GM12878 (cell line): ENCODE measurements at regions not wholly inside any gene's neighbourhood (a gene's known extent, or its start where the extent isn't known, plus 50 kb on each side); places are given as distances from the start of the nearest gene placed in this dataset.

Source experiments
- ATAC-seq: fragments of 200-7000 bp; cut with Tn5 transposase; 3 replicates; pipeline ENCODE4 v1.9.1; 2020; ENCODE audit warnings: mild to moderate bottlenecking, moderate library complexity
- BruUV-seq: library from RNA; stranded (reverse); fragments of 400-500 nt; replicated peaks from 2 replicates; lab custom pipeline; 2021; lab: Mats Ljungman, UMichigan
- CTCF ChIA-PET: fragments of 300-600 bp; sonication (Branson Sonifier 250); formaldehyde crosslinking; extraction: SDS; loops from one replicate; lab custom pipeline; 2021; ENCODE audit warnings: inconsistent platforms; lab: Yijun Ruan, JAX
- POLR2A ChIA-PET: fragments of 350-600 bp; formaldehyde crosslinking; extraction: SDS; loops from one replicate; lab custom pipeline; 2021; ENCODE audit warnings: inconsistent platforms; lab: Charles Lee
- RAD21 ChIA-PET: fragments of 300-600 bp; sonication (Branson Sonifier 250); formaldehyde crosslinking; loops from one replicate; lab custom pipeline; 2023; ENCODE audit warnings: antibody characterized with exemption; ENCODE audit not compliant: unreplicated experiment; lab: Charles Lee
- SMC1A ChIA-PET: fragments of 300-600 bp; sonication (Branson Sonifier 250); formaldehyde crosslinking; loops from one replicate; lab custom pipeline; 2023; ENCODE audit not compliant: unreplicated experiment, uncharacterized antibody; lab: Charles Lee
- DNase-seq: peaks from one replicate; pipeline ENCODE4 v3.0.0-alpha.2; 2011; ENCODE audit warnings: low read depth, low spot score
- FAIRE-seq: peaks from 3 replicates; lab custom pipeline; 2011; peaks lifted over from hg19 to GRCh38; lab: Jason Lieb, UNC
- H2AFZ ChIP-seq: 2 replicates; pipeline ENCODE4 v1.6.0; 2011; ENCODE audit warnings: low read depth, low read length, control low read depth; ENCODE audit not compliant: control insufficient read depth
- H3K27ac ChIP-seq: 2 replicates; pipeline ENCODE4 v1.5.1; 2011; ENCODE audit warnings: control low read depth; ENCODE audit not compliant: control insufficient read depth, insufficient read depth
- H3K27me3 ChIP-seq, 2 experiments: replicated peaks in 1 of 2; 2 replicates each; pipeline versions ENCODE4 v1.6.0 to v1.6.1; 2011; ENCODE audit warnings: low read length in 1 of 2; ENCODE audit not compliant: control insufficient read depth in 2 of 2, insufficient read depth in 2 of 2
- H3K36me3 ChIP-seq, 2 experiments: 2 replicates each; pipeline ENCODE4 v1.5.1; 2011; ENCODE audit warnings: low read length in 1 of 2; ENCODE audit not compliant: control insufficient read depth in 2 of 2, insufficient read depth in 2 of 2
- H3K4me1 ChIP-seq: 2 replicates; pipeline ENCODE4 v1.6.1; 2011; ENCODE audit warnings: mild to moderate bottlenecking, low read length, moderate library complexity, mixed read lengths; ENCODE audit not compliant: control insufficient read depth, insufficient read depth
- H3K4me2 ChIP-seq: 2 replicates; pipeline ENCODE4 v1.6.0; 2011; ENCODE audit warnings: control low read depth; ENCODE audit not compliant: control insufficient read depth, insufficient read depth
- H3K4me3 ChIP-seq: fragments of 200-600 bp; sonication (generic); 2 replicates; pipeline ENCODE4 v1.5.1; 2016
- H3K79me2 ChIP-seq: 2 replicates; pipeline ENCODE4 v1.6.0; 2011; ENCODE audit warnings: low read length; ENCODE audit not compliant: control insufficient read depth, insufficient read depth
- H3K9ac ChIP-seq: 2 replicates; pipeline ENCODE4 v1.8.0; 2011; ENCODE audit warnings: low read length, control low read depth, mixed read lengths; ENCODE audit not compliant: control insufficient read depth, insufficient read depth
- H3K9me3 ChIP-seq: replicated peaks from 3 replicates; pipeline ENCODE4 v1.5.1; 2011; ENCODE audit warnings: mild to moderate bottlenecking, low read length; ENCODE audit not compliant: control insufficient read depth, insufficient read depth
- H4K20me1 ChIP-seq: 2 replicates; pipeline ENCODE4 v1.6.0; 2011; ENCODE audit not compliant: control insufficient read depth, insufficient read depth
- CHD1 ChIP-seq: IDR thresholded peaks from 2 replicates; pipeline ENCODE4 v1.6.1; 2012; ENCODE audit warnings: low read depth, low read length, improper control_type of control experiment
- EED ChIP-seq: sonication (generic); IDR thresholded peaks from 2 replicates; pipeline ENCODE4 v1.6.1; 2016; ENCODE audit warnings: antibody characterized with exemption, low read depth
- EP300 ChIP-seq, 2 experiments: fragments of 150-350 bp in 1 of 2; IDR thresholded peaks; 2 replicates each; pipeline ENCODE4 v1.6.1; 2011 to 2012; ENCODE audit warnings: low read depth in 2 of 2, low read length in 2 of 2, borderline replicate concordance in 1 of 2, improper control_type of control experiment in 1 of 2, inconsistent platforms in 1 of 2; ENCODE audit not compliant: control insufficient read depth in 1 of 2
- MAX ChIP-seq: IDR thresholded peaks from 2 replicates; pipeline ENCODE4 v1.6.1; 2012; ENCODE audit warnings: low read depth, low read length, improper control_type of control experiment
- MEF2B ChIP-seq: fragments of 450-650 bp; IDR thresholded peaks from 2 replicates; pipeline ENCODE4 v1.6.1; 2018; ENCODE audit warnings: mild to moderate bottlenecking, moderate library complexity; ENCODE audit not compliant: partially characterized antibody, poor library complexity, severe bottlenecking
- NR2C2 ChIP-seq: IDR thresholded peaks from 2 replicates; pipeline ENCODE4 v1.6.1; 2011; ENCODE audit warnings: borderline replicate concordance, low read depth; ENCODE audit not compliant: control insufficient read depth, insufficient read length
- POLR2AphosphoS2 ChIP-seq: IDR thresholded peaks from 2 replicates; pipeline ENCODE4 v1.6.1; 2011; ENCODE audit warnings: low read depth, mild to moderate bottlenecking, low read length, improper control_type of control experiment, moderate library complexity
- SIX5 ChIP-seq: IDR thresholded peaks from 2 replicates; pipeline ENCODE4 v1.6.1; 2011; ENCODE audit warnings: mild to moderate bottlenecking, low read depth, low read length, moderate library complexity; ENCODE audit not compliant: severe bottlenecking
- SMAD1 ChIP-seq: fragments of 450-650 bp; IDR thresholded peaks from 2 replicates; pipeline ENCODE4 v1.6.1; 2018; ENCODE audit warnings: mild to moderate bottlenecking, low read depth; ENCODE audit not compliant: partially characterized antibody
- STAT3 ChIP-seq: IDR thresholded peaks from 2 replicates; pipeline ENCODE4 v1.6.1; 2011; ENCODE audit warnings: low read depth, low read length, improper control_type of control experiment
- TARDBP ChIP-seq: IDR thresholded peaks from 2 replicates; pipeline ENCODE4 v1.6.1; 2016; ENCODE audit warnings: borderline replicate concordance
- ZNF622 ChIP-seq: fragments of 450-650 bp; IDR thresholded peaks from 2 replicates; pipeline ENCODE4 v1.6.1; 2017; ENCODE audit warnings: mild to moderate bottlenecking, inconsistent platforms
- in situ Hi-C: fragments of 300-500 bp; cut with MboI; formaldehyde crosslinking; loops from 9 replicates; pipeline ENCODE4 v1.14.3; 2018; ENCODE audit warnings: mixed read lengths
- intact Hi-C: fragments of 100-400 bp; cut with micrococcal nuclease; formaldehyde crosslinking; loops from one replicate; pipeline ENCODE4 v1.14.2; 2022; ENCODE audit not compliant: unreplicated experiment
- TF ChIP-seq, protein P1 (sequence below): IDR thresholded peaks from 2 replicates; pipeline ENCODE4 v1.6.1; 2012; ENCODE audit warnings: low read depth, low read length, improper control_type of control experiment
- TF ChIP-seq, protein P2 (sequence below): fragments of 450-650 bp; IDR thresholded peaks from 2 replicates; pipeline ENCODE4 v1.6.1; 2018; ENCODE audit warnings: borderline replicate concordance, mild to moderate bottlenecking; ENCODE audit not compliant: partially characterized antibody

GRCh38 chr3:163773136-163773535 is 1305.2 kb downstream of the SI start:
- Histone ChIP-seq H2AFZ (no peak overlapping the region), H3K4me1 (no peaks in the 10 kb centered on the region), H3K79me2 (no peaks in the 10 kb centered on the region), H3K27ac (no peak overlapping the region), H3K4me3 (no peak overlapping the region), H3K4me2 (no peak overlapping the region), H4K20me1 (no peaks in the 10 kb centered on the region), H3K9me3 (no peaks in the 10 kb centered on the region), H3K36me3 (no peaks in the 10 kb centered on the region), H3K9ac (no peak overlapping the region), H3K27me3 (no peaks in the 10 kb centered on the region)
- RAD21 ChIA-PET: no interaction called here
- no TSS peak for BruUV-seq
- TF ChIP-seq STAT3 (no peak), TARDBP (no peak), SMAD1 (no peak), EED (no peak), CHD1 (no peak), MEF2B (no peak), EP300 (IDR thresholded peaks at IDR 0.05; ENCODE audit: borderline replicate concordance in 1 of 2, control insufficient read depth in 1 of 2, low read depth in 2 of 2, low read length in 2 of 2) (no peak), NR2C2 (no peak), SIX5 (no peak), ZNF622 (no peak), POLR2AphosphoS2 (no peak), MAX (no peak)
- TF ChIP-seq, protein P1, sequence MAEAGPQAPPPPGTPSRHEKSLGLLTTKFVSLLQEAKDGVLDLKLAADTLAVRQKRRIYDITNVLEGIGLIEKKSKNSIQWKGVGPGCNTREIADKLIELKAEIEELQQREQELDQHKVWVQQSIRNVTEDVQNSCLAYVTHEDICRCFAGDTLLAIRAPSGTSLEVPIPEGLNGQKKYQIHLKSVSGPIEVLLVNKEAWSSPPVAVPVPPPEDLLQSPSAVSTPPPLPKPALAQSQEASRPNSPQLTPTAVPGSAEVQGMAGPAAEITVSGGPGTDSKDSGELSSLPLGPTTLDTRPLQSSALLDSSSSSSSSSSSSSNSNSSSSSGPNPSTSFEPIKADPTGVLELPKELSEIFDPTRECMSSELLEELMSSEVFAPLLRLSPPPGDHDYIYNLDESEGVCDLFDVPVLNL: no peak
- TF ChIP-seq, protein P2, sequence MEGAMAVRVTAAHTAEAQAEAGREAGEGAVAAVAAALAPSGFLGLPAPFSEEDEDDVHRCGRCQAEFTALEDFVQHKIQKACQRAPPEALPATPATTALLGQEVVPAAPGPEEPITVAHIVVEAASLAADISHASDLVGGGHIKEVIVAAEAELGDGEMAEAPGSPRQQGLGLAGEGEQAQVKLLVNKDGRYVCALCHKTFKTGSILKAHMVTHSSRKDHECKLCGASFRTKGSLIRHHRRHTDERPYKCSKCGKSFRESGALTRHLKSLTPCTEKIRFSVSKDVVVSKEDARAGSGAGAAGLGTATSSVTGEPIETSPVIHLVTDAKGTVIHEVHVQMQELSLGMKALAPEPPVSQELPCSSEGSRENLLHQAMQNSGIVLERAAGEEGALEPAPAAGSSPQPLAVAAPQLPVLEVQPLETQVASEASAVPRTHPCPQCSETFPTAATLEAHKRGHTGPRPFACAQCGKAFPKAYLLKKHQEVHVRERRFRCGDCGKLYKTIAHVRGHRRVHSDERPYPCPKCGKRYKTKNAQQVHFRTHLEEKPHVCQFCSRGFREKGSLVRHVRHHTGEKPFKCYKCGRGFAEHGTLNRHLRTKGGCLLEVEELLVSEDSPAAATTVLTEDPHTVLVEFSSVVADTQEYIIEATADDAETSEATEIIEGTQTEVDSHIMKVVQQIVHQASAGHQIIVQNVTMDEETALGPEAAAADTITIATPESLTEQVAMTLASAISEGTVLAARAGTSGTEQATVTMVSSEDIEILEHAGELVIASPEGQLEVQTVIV: no peak
- intact Hi-C loops: no loop called here
- SMC1A ChIA-PET: interaction anchor here (1.0 kb wide), 1 partner anchor 12 kb away, joined by 4 read pairs; no protein-coding TSS in a partner anchor
- DNase-seq (no peak), FAIRE-seq (no peak), ATAC-seq (no peak)
- in situ Hi-C loops: no loop called here
- CTCF ChIA-PET: interaction anchor here (1.0 kb wide), 1 partner anchor 12 kb away, joined by 5 read pairs; no protein-coding TSS in a partner anchor
- POLR2A ChIA-PET: no interaction called here
